ENCODE measurements at regions not wholly inside any gene's neighbourhood (a gene's known extent, or its start where the extent isn't known, plus 50 kb on each side); places are given as distances from the start of the nearest gene placed in this dataset.

GRCh38 chr4:104766676-104767075, 272.0 kb upstream of the CXXC4 start:
- ATAC-seq (no peak), DNase-seq (no peak)
- Histone ChIP-seq H3K27me3 (no peaks in the 10 kb centered on the region), H3K4me1 (no peaks in the 10 kb centered on the region), H3K4me3 (no peak overlapping the region), H3K27ac (no peak overlapping the region), H3K9me3 (no peaks in the 10 kb centered on the region), H3K36me3 (replicated peaks in 1 of 2; ENCODE audit: insufficient read depth in 1 of 2, low read depth in 2 of 2) (no peaks in the 10 kb centered on the region)
- intact Hi-C loops (cut with DNase I), result no loop called here
- TF ChIP-seq CTCF (IDR thresholded peaks at IDR 0.05), result no peak
- TF ChIP-seq POLR2A (IDR thresholded peaks at IDR 0.05), result no peak
- 70 to 82% methylated on average over 1 of the region's 1 CpG for whole genome bisulfite sequencing, 2 donors

DNA sequence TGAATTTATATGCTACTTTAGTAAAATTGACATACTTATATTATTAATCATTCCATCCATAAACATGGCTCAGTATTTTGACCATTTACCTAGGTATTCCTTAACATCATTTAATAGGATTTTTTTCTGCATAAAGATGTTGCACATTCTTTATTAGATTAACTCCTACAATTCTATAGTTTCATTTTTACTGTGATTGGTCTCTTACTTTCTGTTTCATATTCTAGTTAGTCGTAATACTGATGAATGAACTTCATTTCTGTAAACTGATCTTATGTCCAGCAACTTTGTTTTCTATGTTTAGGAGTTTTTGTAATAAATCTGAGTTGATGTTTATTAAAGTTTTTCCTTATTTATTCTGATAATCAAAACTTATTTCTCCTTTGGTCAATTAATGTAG, 278.2 kb upstream of the CXXC4 start:
- H3K4me1 ChIP-seq, result no peaks in the 10 kb centered on the region
- intact Hi-C loops (cut with DNase I), result no loop called here
- no peaks in the 10 kb centered on the region for H3K27me3 ChIP-seq
- ATAC-seq, result no peak
- TF ChIP-seq CTCF (IDR thresholded peaks at IDR 0.05) (no peak), POLR2A (IDR thresholded peaks at IDR 0.05) (no peak)
- no peaks in the 10 kb centered on the region for H3K36me3 ChIP-seq (replicated peaks in 1 of 2; ENCODE audit: insufficient read depth in 1 of 2, low read depth in 2 of 2)
- 78 to 82% methylated on average over 1 of the region's 1 CpG for WGBS, 2 donors
- no peaks in the 10 kb centered on the region for H3K9me3 ChIP-seq
- H3K27ac ChIP-seq, result no peak overlapping the region
- DNase-seq, result no peak
- H3K4me3 ChIP-seq, result no peak overlapping the region

DNA sequence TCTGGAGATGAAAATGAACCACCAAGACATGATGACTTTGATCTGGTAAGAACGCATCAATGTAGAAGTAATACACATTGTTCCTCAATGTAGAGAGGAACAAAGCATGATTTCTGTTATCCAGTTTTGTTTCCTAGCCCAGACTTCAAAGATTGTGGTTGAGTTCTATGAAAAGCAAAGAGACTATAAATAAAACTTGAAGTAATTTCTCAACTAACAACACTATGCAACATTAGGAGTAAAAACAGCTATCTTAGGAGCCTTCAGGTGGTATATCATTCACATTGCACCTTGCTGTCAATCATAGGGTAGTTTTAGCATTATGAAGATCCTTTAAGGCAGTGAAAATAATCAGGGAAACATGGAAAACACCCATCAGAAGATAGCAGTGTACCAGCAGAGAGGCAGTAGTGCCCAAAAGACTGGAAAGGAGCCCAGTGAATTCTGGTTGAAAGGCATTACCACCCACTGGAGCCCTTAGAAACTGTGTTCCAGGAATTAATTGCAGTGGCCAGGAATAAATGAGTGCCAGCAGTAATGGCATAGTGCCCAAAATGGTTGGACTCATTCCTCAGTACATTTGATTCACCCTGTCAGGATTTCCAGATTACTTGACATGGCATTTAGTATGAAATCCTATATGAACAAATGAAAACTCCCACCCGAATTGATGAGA, 300.7 kb upstream of the CXXC4 start:
- Histone ChIP-seq H3K27ac (no peak overlapping the region), H3K4me1 (no peaks in the 10 kb centered on the region), H3K36me3 (replicated peaks in 1 of 2; ENCODE audit: insufficient read depth in 1 of 2, low read depth in 2 of 2) (no peaks in the 10 kb centered on the region), H3K27me3 (no peaks in the 10 kb centered on the region), H3K4me3 (no peak overlapping the region), H3K9me3 (no peaks in the 10 kb centered on the region)
- TF ChIP-seq CTCF (IDR thresholded peaks at IDR 0.05) (no peak), POLR2A (IDR thresholded peaks at IDR 0.05) (no peak)
- no peak for ATAC-seq
- 26 to 61% methylated on average over 2 of the region's 2 CpGs for WGBS, 2 donors
- DNase-seq, result no peak
- intact Hi-C loops (cut with DNase I), result no loop called here

DNA sequence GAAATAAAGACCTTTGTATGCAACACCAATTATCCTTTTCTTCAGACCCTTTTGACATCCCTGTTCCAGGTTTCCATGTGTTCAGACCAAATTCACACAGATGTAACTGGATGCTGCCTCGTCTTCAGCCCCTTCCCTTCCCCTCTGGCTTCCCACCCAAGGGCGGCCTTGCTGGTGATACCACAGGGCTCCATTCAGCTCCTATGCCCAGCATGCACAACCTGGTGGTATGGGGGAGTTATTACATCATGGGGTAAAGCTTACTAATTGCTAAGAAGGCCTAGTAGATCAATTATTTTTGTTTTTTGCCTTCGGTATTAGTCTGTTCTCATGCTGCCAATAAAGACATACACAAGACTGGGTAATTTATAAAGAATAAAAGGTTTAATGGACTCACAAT, 317.0 kb upstream of the CXXC4 start:
- 81 to 92% methylated on average over 3 of the region's 3 CpGs for WGBS, 2 donors
- TF ChIP-seq CTCF (IDR thresholded peaks at IDR 0.05), result no peak
- TF ChIP-seq POLR2A (IDR thresholded peaks at IDR 0.05), result no peak
- ATAC-seq (no peak), DNase-seq (no peak)
- Histone ChIP-seq H3K36me3 (replicated peaks in 1 of 2; ENCODE audit: insufficient read depth in 1 of 2, low read depth in 2 of 2) (no peaks in the 10 kb centered on the region), H3K27me3 (no peaks in the 10 kb centered on the region), H3K4me3 (no peak overlapping the region), H3K9me3 (no peaks in the 10 kb centered on the region), H3K27ac (no peak overlapping the region), H3K4me1 (no peaks in the 10 kb centered on the region)
- intact Hi-C loops (cut with DNase I), result no loop called here

GRCh38 chr4:104815665-104816064, 321.0 kb upstream of the CXXC4 start:
- Histone ChIP-seq H3K36me3 (replicated peaks in 1 of 2; ENCODE audit: insufficient read depth in 1 of 2, low read depth in 2 of 2) (no peaks in the 10 kb centered on the region), H3K4me1 (no peaks in the 10 kb centered on the region), H3K27me3 (no peaks in the 10 kb centered on the region), H3K9me3 (no peaks in the 10 kb centered on the region), H3K27ac (peak overlapping the region in 1 of 4 donors; percentile 13), H3K4me3 (no peak overlapping the region)
- TF ChIP-seq CTCF (IDR thresholded peaks at IDR 0.05) (no peak), POLR2A (IDR thresholded peaks at IDR 0.05) (no peak)
- peak in 3 of 4 donors; percentile 26 to 40 (median 31) for DNase-seq
- 10 to 33% methylated on average over 1 of the region's 1 CpG for WGBS, 2 donors
- intact Hi-C loops (cut with DNase I), result no loop called here
- peak; percentile 98 for ATAC-seq
